SK-N-SH (cell line): ENCODE measurements at regions not wholly inside any gene's neighbourhood (a gene's known extent, or its start where the extent isn't known, plus 50 kb on each side); places are given as distances from the start of the nearest gene placed in this dataset.

Source experiments
- CTCF ChIA-PET: fragments of 300-600, 350-600 bp; formaldehyde crosslinking; extraction: SDS; loops from one replicate; lab custom pipeline; 2021; lab: Yijun Ruan, JAX
- POLR2A ChIA-PET: fragments of 350-600 bp; sonication (Branson Sonifier 250); formaldehyde crosslinking; extraction: SDS; loops from one replicate; lab custom pipeline; 2020; ENCODE audit warnings: antibody characterized with exemption, inconsistent platforms; lab: Yijun Ruan, JAX
- DNase-seq: peaks from one replicate; pipeline ENCODE4 v3.0.0; 2012
- H2AFZ ChIP-seq: fragments of 200-600 bp; sonication (generic); 2 replicates; pipeline ENCODE4 v1.8.1; 2016; ENCODE audit warnings: antibody characterized with exemption, mild to moderate bottlenecking, low read depth
- H3F3A ChIP-seq: fragments of 200-600 bp; sonication (generic); replicated peaks from 2 replicates; pipeline ENCODE3; 2016; ENCODE audit warnings: antibody characterized with exemption, mild to moderate bottlenecking; ENCODE audit not compliant: insufficient read depth
- H3K27ac ChIP-seq, 2 experiments: fragments of 200-500 bp in 1 of 2; fragments of 200-600 bp in 1 of 2; sonication (Bioruptor generic) in 1 of 2; sonication (generic), shearing (Covaris generic) in 1 of 2; 2 replicates each; pipeline versions ENCODE4 v1.5.1 to v1.6.1; 2014 to 2016; ENCODE audit warnings: low read depth in 2 of 2, inconsistent platforms in 1 of 2, low read length in 1 of 2, mild to moderate bottlenecking in 1 of 2, mixed read lengths in 1 of 2
- H3K27me3 ChIP-seq: fragments of 200-600 bp; sonication (generic), shearing (Covaris generic); 2 replicates; pipeline ENCODE4 v1.6.1; 2016; ENCODE audit warnings: mixed run types; ENCODE audit not compliant: insufficient read depth
- H3K36me3 ChIP-seq, 2 experiments: fragments of 200-500 bp in 1 of 2; fragments of 200-600 bp in 1 of 2; sonication (Bioruptor generic) in 1 of 2; sonication (generic) in 1 of 2; replicated peaks in 1 of 2; 2 replicates each; pipeline versions ENCODE3 to v1.5.1; 2014 to 2016; ENCODE audit warnings: low read length in 1 of 2, mild to moderate bottlenecking in 1 of 2; ENCODE audit not compliant: insufficient read depth in 2 of 2, control insufficient read depth in 1 of 2
- H3K4me1 ChIP-seq, 2 experiments: fragments of 200-500 bp in 1 of 2; fragments of 200-600 bp in 1 of 2; sonication (Bioruptor generic) in 1 of 2; sonication (generic), shearing (Covaris generic) in 1 of 2; 2 replicates each; pipeline versions ENCODE4 v1.5.1 to v1.6.1; 2014 to 2016; ENCODE audit warnings: low read depth in 1 of 2, low read length in 1 of 2, mixed run types in 1 of 2; ENCODE audit not compliant: insufficient read depth in 2 of 2, control insufficient read depth in 1 of 2
- H3K4me2 ChIP-seq: fragments of 200-600 bp; sonication (generic), shearing (Covaris generic); 2 replicates; pipeline ENCODE4 v1.6.1; 2017; ENCODE audit warnings: mixed run types
- H3K4me3 ChIP-seq, 2 experiments: fragments of 200-500 bp in 1 of 2; fragments of 200-600 bp in 1 of 2; sonication (Bioruptor generic) in 1 of 2; sonication (generic), shearing (Covaris generic) in 1 of 2; 2 replicates each; pipeline versions ENCODE4 v1.5.1 to v1.8.1; 2014 to 2016; ENCODE audit warnings: low read depth in 2 of 2, inconsistent platforms in 1 of 2, low read length in 1 of 2, mild to moderate bottlenecking in 1 of 2, mixed read lengths in 1 of 2, moderate library complexity in 1 of 2
- H3K79me2 ChIP-seq: fragments of 200-600 bp; sonication (generic); 2 replicates; pipeline ENCODE4 v1.8.1; 2017; ENCODE audit warnings: mild to moderate bottlenecking; ENCODE audit not compliant: insufficient read depth
- H3K9ac ChIP-seq: fragments of 200-600 bp; sonication (generic); 2 replicates; pipeline ENCODE4 v1.6.1; 2017; ENCODE audit warnings: mixed run types
- H3K9me2 ChIP-seq: fragments of 200-600 bp; sonication (generic); 2 replicates; pipeline ENCODE4 v1.6.1; 2017; ENCODE audit warnings: mixed run types
- H3K9me3 ChIP-seq: fragments of 200-600 bp; sonication (generic); 2 replicates; pipeline ENCODE4 v1.6.1; 2017; ENCODE audit warnings: mixed run types, mild to moderate bottlenecking, moderate library complexity
- H4K20me1 ChIP-seq: fragments of 200-600 bp; sonication (generic); 2 replicates; pipeline ENCODE4 v1.6.1; 2017; ENCODE audit warnings: mild to moderate bottlenecking, mixed run types; ENCODE audit not compliant: insufficient read depth
- CHD2 ChIP-seq: fragments of 150-350 bp; IDR thresholded peaks from 2 replicates; pipeline ENCODE4 v1.6.1; 2018; ENCODE audit warnings: low read length; ENCODE audit not compliant: partially characterized antibody
- EP300 ChIP-seq, 2 experiments: IDR thresholded peaks; 2 replicates each; pipeline versions ENCODE4 v1.4.0 to v1.6.1; 2012; ENCODE audit warnings: borderline replicate concordance in 1 of 2, low read depth in 1 of 2, low read length in 1 of 2
- EZH2phosphoT487 ChIP-seq: fragments of 200-600 bp; sonication (generic); IDR thresholded peaks from 2 replicates; pipeline ENCODE4 v1.6.1; 2017; ENCODE audit warnings: low read depth, mixed run types, mild to moderate bottlenecking, antibody characterized with exemption, moderate library complexity, borderline replicate concordance
- FOSL2 ChIP-seq: IDR thresholded peaks from 2 replicates; pipeline ENCODE4 v1.4.0; 2012; ENCODE audit warnings: low read depth, mild to moderate bottlenecking, moderate library complexity, borderline replicate concordance
- GABPA ChIP-seq: IDR thresholded peaks from 2 replicates; pipeline ENCODE4 v1.4.0; 2012; ENCODE audit warnings: low read depth, mild to moderate bottlenecking
- MEF2A ChIP-seq: IDR thresholded peaks from 2 replicates; pipeline ENCODE4 v1.4.0; 2012; ENCODE audit warnings: low read depth, borderline replicate concordance
- MXI1 ChIP-seq: IDR thresholded peaks from 2 replicates; pipeline ENCODE4 v1.6.1; 2012; ENCODE audit warnings: mild to moderate bottlenecking, low read depth, low read length, improper control_type of control experiment
- NRF1 ChIP-seq: IDR thresholded peaks from 2 replicates; pipeline ENCODE4 v1.6.1; 2012; ENCODE audit warnings: low read depth, mild to moderate bottlenecking, low read length
- PBX3 ChIP-seq: IDR thresholded peaks from 2 replicates; pipeline ENCODE4; 2012
- RAD21 ChIP-seq: IDR thresholded peaks from 2 replicates; pipeline ENCODE4 v1.6.1; 2012; ENCODE audit warnings: mild to moderate bottlenecking, low read length
- RCOR1 ChIP-seq: fragments of 150-350 bp; IDR thresholded peaks from 2 replicates; pipeline ENCODE4 v1.6.1; 2017; ENCODE audit warnings: antibody characterized with exemption, low read length
- RFX5 ChIP-seq: IDR thresholded peaks from 2 replicates; pipeline ENCODE4 v1.6.1; 2012; ENCODE audit warnings: mild to moderate bottlenecking, improper control_type of control experiment, low read length
- SIN3A ChIP-seq: IDR thresholded peaks from 2 replicates; pipeline ENCODE4 v1.6.1; 2012; ENCODE audit warnings: low read depth, mild to moderate bottlenecking, low read length, moderate library complexity, borderline replicate concordance
- TCF12 ChIP-seq: IDR thresholded peaks from 2 replicates; pipeline ENCODE4 v1.4.0; 2012
- TEAD4 ChIP-seq: IDR thresholded peaks from 2 replicates; pipeline ENCODE4 v1.4.0; 2012; ENCODE audit warnings: mild to moderate bottlenecking, borderline replicate concordance; ENCODE audit not compliant: insufficient read depth
- YY1 ChIP-seq: IDR thresholded peaks from 2 replicates; pipeline ENCODE4 v1.4.0; 2012; ENCODE audit warnings: low read depth, mild to moderate bottlenecking
- WGBS: methylation state at CpG from one replicate; pipeline ENCODE4 v1.1.6; 2017; ENCODE audit warnings: low lambda C conversion rate; 5-methylcytosine and 5-hydroxymethylcytosine counted together
- TF ChIP-seq, protein P1 (sequence below): fragments of 150-350 bp; IDR thresholded peaks from 2 replicates; pipeline ENCODE4 v1.6.1; 2016; ENCODE audit warnings: mild to moderate bottlenecking, low read depth, low read length
- TF ChIP-seq, protein P2 (sequence below): fragments of 200-600 bp; sonication (generic); IDR thresholded peaks from 2 replicates; pipeline ENCODE4 v1.6.1; 2017; ENCODE audit warnings: antibody characterized with exemption, mild to moderate bottlenecking, moderate library complexity
- TF ChIP-seq, protein P3 (sequence below): fragments of 150-350 bp; IDR thresholded peaks from 2 replicates; pipeline ENCODE4 v1.6.1; 2017; ENCODE audit warnings: antibody characterized with exemption, low read length, low read depth, borderline replicate concordance

- H3K79me2 ChIP-seq, result no peaks in the 10 kb centered on the region
- peak overlapping the region; percentile 98; the same call in 1 of the 2 replicates for H3K4me2 ChIP-seq
- H3K9ac ChIP-seq, result peak overlapping the region; percentile 57; the same call in 1 of the 2 replicates
- CTCF ChIA-PET, result interaction anchor here (0.6 to 3.9 kb wide), 14 partner anchors 12 to 418 kb away, joined by 3 to 75 read pairs (median 3); no protein-coding TSS in a partner anchor
- H3K36me3 ChIP-seq, result no peaks in the 10 kb centered on the region
- H3K4me3 ChIP-seq, result peak overlapping the region in 1 of 2 experiments; percentile 27; a peak in 2 of 4 replicates
- no peaks in the 10 kb centered on the region for H4K20me1 ChIP-seq
- POLR2A ChIA-PET, result interaction anchor here (0.8 to 1.0 kb wide), 3 partner anchors 80 to 366 kb away, joined by 3 to 10 read pairs (median 3); partner anchors contain the start of gene SSBP3
- 67% methylated on average over 18 of the region's 21 CpGs for WGBS
- H3F3A ChIP-seq, result peaks cover 5% of the 10 kb centered on the region
- TF ChIP-seq MXI1 (no peak), RFX5 (no peak), RAD21 (no peak), EZH2phosphoT487 (no peak), PBX3 (no peak), MEF2A (no peak), RCOR1 (no peak), GABPA (no peak), TCF12 (no peak), CHD2 (no peak), EP300 (IDR thresholded peaks at IDR 0.05; ENCODE audit: borderline replicate concordance in 1 of 2, low read depth in 1 of 2, low read length in 1 of 2) (no peak)
- TF ChIP-seq, protein P1, sequence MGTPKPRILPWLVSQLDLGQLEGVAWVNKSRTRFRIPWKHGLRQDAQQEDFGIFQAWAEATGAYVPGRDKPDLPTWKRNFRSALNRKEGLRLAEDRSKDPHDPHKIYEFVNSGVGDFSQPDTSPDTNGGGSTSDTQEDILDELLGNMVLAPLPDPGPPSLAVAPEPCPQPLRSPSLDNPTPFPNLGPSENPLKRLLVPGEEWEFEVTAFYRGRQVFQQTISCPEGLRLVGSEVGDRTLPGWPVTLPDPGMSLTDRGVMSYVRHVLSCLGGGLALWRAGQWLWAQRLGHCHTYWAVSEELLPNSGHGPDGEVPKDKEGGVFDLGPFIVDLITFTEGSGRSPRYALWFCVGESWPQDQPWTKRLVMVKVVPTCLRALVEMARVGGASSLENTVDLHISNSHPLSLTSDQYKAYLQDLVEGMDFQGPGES, result no peak
- TF ChIP-seq, protein P2, sequence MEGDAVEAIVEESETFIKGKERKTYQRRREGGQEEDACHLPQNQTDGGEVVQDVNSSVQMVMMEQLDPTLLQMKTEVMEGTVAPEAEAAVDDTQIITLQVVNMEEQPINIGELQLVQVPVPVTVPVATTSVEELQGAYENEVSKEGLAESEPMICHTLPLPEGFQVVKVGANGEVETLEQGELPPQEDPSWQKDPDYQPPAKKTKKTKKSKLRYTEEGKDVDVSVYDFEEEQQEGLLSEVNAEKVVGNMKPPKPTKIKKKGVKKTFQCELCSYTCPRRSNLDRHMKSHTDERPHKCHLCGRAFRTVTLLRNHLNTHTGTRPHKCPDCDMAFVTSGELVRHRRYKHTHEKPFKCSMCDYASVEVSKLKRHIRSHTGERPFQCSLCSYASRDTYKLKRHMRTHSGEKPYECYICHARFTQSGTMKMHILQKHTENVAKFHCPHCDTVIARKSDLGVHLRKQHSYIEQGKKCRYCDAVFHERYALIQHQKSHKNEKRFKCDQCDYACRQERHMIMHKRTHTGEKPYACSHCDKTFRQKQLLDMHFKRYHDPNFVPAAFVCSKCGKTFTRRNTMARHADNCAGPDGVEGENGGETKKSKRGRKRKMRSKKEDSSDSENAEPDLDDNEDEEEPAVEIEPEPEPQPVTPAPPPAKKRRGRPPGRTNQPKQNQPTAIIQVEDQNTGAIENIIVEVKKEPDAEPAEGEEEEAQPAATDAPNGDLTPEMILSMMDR, result no peak
- no peaks in the 10 kb centered on the region for H3K9me2 ChIP-seq
- no peaks in the 10 kb centered on the region for H3K27me3 ChIP-seq
- H3K4me1 ChIP-seq, result peaks cover 11 to 31% of the 10 kb centered on the region in 2 experiments; a peak in 3 of 4 replicates
- H3K9me3 ChIP-seq, result no peaks in the 10 kb centered on the region
- H3K27ac ChIP-seq, result peak overlapping the region; percentile 60 to 94
- peak overlapping the region; percentile 77 for H2AFZ ChIP-seq
- no peak for DNase-seq
Observed at GRCh38 chr1:54487571-54488050, 60.4 kb upstream of the ACOT11 start.

DNA sequence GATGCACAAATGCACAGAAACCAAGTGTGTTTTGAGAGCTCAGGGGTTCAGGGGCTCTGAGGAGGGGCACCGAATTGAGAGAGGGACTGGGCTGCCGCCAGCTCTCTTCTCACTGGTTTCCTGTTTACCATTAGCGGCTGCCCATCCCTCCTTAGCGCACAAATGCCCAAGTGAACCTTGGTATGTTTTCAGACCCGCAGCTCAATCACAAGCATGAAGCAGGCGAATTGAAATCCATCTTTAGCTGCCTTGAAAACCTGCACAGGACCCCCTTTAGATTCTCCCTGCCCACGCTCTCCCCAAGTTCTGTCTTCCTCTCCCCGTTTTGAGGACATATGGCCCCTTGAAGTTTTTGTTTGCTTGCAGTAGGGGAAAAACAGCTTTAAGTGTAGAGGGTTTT, 61.1 kb upstream of the ACOT11 start:
- H3F3A ChIP-seq, result peaks cover 5% of the 10 kb centered on the region
- H3K27ac ChIP-seq, result no peak overlapping the region
- TF ChIP-seq FOSL2 (no peak), RAD21 (no peak), MXI1 (no peak), SIN3A (no peak), NRF1 (no peak), TEAD4 (no peak), YY1 (no peak)
- TF ChIP-seq, protein P2, result no peak
- TF ChIP-seq, protein P3, sequence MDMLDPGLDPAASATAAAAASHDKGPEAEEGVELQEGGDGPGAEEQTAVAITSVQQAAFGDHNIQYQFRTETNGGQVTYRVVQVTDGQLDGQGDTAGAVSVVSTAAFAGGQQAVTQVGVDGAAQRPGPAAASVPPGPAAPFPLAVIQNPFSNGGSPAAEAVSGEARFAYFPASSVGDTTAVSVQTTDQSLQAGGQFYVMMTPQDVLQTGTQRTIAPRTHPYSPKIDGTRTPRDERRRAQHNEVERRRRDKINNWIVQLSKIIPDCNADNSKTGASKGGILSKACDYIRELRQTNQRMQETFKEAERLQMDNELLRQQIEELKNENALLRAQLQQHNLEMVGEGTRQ, result no peak
- H3K27me3 ChIP-seq, result no peaks in the 10 kb centered on the region
- no peak overlapping the region for H3K4me3 ChIP-seq
- no peaks in the 10 kb centered on the region for H3K9me2 ChIP-seq
- no peaks in the 10 kb centered on the region for H3K36me3 ChIP-seq
- H3K4me1 ChIP-seq, result peaks cover 11 to 31% of the 10 kb centered on the region in 2 experiments; a peak in 3 of 4 replicates
- no peak for DNase-seq
- POLR2A ChIA-PET, result interaction anchor here (0.9 kb wide), 1 partner anchor 80 kb away, joined by 3 read pairs; no protein-coding TSS in a partner anchor
- H3K9me3 ChIP-seq, result no peaks in the 10 kb centered on the region
- WGBS, result 87% methylated on average over 8 of the region's 8 CpGs
- 0 out of 2 replicates have a peak overlapping the region, but pooled peaks have one; percentile 77 for H2AFZ ChIP-seq
- no peaks in the 10 kb centered on the region for H4K20me1 ChIP-seq
- CTCF ChIA-PET, result interaction anchor here (0.5 to 1.7 kb wide), 12 partner anchors 11 to 417 kb away, joined by 3 to 5 read pairs (median 3); no protein-coding TSS in a partner anchor
- H3K79me2 ChIP-seq, result no peaks in the 10 kb centered on the region
- no peak overlapping the region for H3K4me2 ChIP-seq
- H3K9ac ChIP-seq, result no peak overlapping the region
